Progenitor cell of endocrine pancreas (in vitro differentiated cells): ENCODE measurements at regions not wholly inside any gene's neighbourhood (a gene's known extent, or its start where the extent isn't known, plus 50 kb on each side); places are given as distances from the start of the nearest gene placed in this dataset.
"Not testable (repeated sequence)": the region's sequence is repeated elsewhere in the genome, so short reads cannot be mapped to it uniquely, and the experiment has no call there.

Experiments
- DNase-seq: peaks from one replicate; pipeline ENCODE4 v3.0.0; 2021; ENCODE audit warnings: low spot score; ENCODE audit not compliant: unreplicated experiment
- H3K27ac Mint-ChIP-seq: 2 replicates; pipeline ENCODE4 v1.8.0; 2021; ENCODE audit warnings: mild to moderate bottlenecking, moderate library complexity, mixed read lengths
- H3K27me3 Mint-ChIP-seq: 2 replicates; pipeline ENCODE4 v1.8.0; 2021; ENCODE audit warnings: mixed read lengths
- H3K36me3 Mint-ChIP-seq: 2 replicates; pipeline ENCODE4 v1.8.0; 2022; ENCODE audit warnings: mixed read lengths; ENCODE audit not compliant: insufficient read depth
- H3K4me1 Mint-ChIP-seq: 2 replicates; pipeline ENCODE4 v1.8.0; 2021; ENCODE audit warnings: low read depth, mixed read lengths
- H3K4me3 Mint-ChIP-seq: 2 replicates; pipeline ENCODE4 v1.8.0; 2021; ENCODE audit warnings: low read depth, mild to moderate bottlenecking, moderate library complexity, mixed read lengths
- H3K9me3 Mint-ChIP-seq: 2 replicates; pipeline ENCODE4 v1.8.0; 2021; ENCODE audit warnings: low read depth, mixed read lengths
- TF ChIP-seq, protein P1 (sequence below): fragments of 200-600 bp; sonication (generic); IDR thresholded peaks from one replicate; pipeline ENCODE4 v1.5.0; 2021; ENCODE audit warnings: antibody characterized with exemption, mild to moderate bottlenecking; ENCODE audit not compliant: unreplicated experiment

DNA sequence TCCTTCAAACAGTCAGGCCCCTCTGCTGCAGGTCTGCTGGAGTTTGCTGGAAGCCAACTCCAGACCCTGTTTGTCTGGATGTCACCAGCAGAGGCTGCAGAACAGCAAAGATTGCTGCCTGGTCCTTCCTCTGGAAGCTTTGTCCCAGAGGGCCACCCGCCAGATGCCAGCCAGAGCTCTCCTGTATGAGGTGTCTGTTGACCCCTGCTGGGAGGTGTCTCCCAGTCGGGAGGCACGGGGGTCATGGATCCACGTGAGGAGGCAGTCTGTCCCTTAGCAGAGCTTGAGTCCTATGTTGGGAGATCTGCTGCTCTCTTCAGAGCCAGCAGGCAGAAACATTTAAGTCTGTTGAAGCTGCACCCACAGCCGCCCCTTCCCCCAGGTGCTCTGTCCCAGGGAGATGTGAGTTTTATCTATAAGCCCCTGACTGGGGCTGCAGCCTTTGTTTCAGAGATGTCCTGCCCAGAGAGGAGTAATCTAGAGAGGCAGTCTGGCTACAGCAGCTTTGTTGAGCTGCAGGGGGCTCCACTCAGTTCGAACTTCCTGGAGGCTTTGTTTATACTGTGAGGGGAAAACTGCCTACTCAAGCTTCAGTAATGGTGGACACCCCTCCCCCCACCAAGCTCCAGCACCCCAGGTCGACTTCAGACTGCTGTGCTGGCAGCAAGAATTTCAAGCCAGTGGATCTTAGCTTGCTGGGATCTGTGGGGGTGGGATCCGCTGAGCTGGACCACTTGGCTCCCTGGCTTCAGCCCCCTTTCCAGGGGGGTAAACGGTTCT, 72.1 kb downstream of the OGFRL1 start:
- H3K36me3 Mint-ChIP-seq: peaks cover 26% of the 10 kb centered on the region

DNA sequence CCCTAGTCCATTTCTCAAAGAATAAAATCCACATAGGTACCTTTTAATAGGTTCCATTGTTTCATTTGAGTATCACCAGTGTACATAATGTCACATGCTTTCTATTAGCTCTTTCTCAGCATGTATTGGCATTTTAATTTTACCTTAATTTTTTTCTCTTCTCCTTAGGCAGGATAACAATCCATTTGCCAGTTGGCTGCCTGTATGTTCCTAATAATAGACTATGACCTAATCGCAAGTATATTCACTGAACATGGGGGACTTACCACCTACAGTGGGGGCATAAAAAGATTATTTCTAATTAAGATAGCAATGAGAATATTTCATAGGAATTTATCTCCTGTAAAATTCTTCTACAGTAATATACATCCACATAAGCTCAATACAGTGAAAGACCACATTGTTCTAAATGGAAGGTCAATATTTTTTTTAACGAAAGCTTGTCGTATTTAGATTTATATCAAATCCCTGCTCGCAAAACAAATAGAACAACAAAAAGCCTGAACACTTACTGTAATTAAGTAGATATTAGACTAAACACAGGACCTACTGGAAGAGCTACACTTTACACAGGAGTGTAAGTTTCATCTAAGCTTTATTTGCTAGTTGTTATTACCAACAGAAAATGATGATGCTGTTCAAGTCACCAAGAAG, 76.4 kb downstream of the OGFRL1 start:
- Mint-ChIP-seq H3K27ac (no peak overlapping the region), H3K27me3 (no peaks in the 10 kb centered on the region), H3K4me3 (no peak overlapping the region), H3K4me1 (no peaks in the 10 kb centered on the region), H3K9me3 (peaks cover 9% of the 10 kb centered on the region), H3K36me3 (peaks cover 20% of the 10 kb centered on the region)
- DNase-seq: no peak
- TF ChIP-seq, protein P1, sequence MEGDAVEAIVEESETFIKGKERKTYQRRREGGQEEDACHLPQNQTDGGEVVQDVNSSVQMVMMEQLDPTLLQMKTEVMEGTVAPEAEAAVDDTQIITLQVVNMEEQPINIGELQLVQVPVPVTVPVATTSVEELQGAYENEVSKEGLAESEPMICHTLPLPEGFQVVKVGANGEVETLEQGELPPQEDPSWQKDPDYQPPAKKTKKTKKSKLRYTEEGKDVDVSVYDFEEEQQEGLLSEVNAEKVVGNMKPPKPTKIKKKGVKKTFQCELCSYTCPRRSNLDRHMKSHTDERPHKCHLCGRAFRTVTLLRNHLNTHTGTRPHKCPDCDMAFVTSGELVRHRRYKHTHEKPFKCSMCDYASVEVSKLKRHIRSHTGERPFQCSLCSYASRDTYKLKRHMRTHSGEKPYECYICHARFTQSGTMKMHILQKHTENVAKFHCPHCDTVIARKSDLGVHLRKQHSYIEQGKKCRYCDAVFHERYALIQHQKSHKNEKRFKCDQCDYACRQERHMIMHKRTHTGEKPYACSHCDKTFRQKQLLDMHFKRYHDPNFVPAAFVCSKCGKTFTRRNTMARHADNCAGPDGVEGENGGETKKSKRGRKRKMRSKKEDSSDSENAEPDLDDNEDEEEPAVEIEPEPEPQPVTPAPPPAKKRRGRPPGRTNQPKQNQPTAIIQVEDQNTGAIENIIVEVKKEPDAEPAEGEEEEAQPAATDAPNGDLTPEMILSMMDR: no peak

More for the DNA sequence above, 72.1 kb downstream of the OGFRL1 start:
- DNase-seq, H3K27me3 Mint-ChIP-seq, H3K27ac Mint-ChIP-seq, H3K4me3 Mint-ChIP-seq, H3K4me1 Mint-ChIP-seq: not testable (repeated sequence)
- H3K9me3 Mint-ChIP-seq: peaks cover 45% of the 10 kb centered on the region

DNA sequence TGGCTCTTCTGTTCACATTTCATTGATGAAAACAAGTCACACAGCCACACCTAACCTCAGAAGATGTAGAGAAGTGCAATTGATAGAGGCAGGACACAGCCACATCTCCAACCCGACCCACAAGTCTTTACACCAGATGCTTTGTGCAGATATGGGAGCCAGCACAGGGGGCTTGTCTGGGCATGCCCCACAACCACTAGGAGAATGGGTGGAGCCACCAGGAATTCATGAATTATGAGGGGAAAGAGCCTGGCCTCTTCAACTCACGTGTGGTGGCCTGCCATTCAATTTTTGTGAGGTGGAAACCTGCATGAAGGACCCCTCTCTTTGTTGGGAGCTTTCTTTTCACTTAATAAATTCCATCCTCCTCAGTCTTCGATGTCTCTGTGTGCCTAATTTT, 79.1 kb downstream of the OGFRL1 start:
- Mint-ChIP-seq H3K27ac (peak overlapping the region; percentile 11), H3K9me3 (peaks cover under 1% of the 10 kb centered on the region), H3K27me3 (no peaks in the 10 kb centered on the region), H3K4me3 (no peak overlapping the region), H3K4me1 (no peaks in the 10 kb centered on the region), H3K36me3 (peaks cover 13% of the 10 kb centered on the region)
- TF ChIP-seq, protein P1: no peak
- no peak for DNase-seq

DNA sequence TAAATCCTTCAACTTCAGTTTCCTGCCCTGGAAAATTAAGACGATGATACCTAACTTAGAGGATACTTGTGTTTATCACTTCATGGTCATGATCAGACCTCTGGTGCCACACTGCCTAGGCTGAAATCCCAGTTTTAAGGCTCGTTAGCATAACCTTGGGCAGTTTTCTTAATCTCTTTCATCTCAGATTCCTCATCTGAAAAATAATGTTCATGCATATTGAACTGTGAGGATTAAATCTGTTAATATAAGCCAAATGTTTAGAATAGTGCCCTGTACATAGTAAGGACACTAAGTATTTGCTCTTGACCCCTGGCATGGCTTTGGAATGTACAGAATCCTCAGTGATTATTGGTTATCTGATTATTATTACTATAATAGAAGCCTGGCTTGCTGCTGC, 79.7 kb downstream of the OGFRL1 start:
- Mint-ChIP-seq H3K36me3 (peaks cover 11% of the 10 kb centered on the region), H3K27ac (no peak overlapping the region), H3K9me3 (no peaks in the 10 kb centered on the region), H3K4me1 (no peaks in the 10 kb centered on the region), H3K27me3 (no peaks in the 10 kb centered on the region), H3K4me3 (no peak overlapping the region)
- DNase-seq: no peak
- TF ChIP-seq, protein P1: no peak

DNA sequence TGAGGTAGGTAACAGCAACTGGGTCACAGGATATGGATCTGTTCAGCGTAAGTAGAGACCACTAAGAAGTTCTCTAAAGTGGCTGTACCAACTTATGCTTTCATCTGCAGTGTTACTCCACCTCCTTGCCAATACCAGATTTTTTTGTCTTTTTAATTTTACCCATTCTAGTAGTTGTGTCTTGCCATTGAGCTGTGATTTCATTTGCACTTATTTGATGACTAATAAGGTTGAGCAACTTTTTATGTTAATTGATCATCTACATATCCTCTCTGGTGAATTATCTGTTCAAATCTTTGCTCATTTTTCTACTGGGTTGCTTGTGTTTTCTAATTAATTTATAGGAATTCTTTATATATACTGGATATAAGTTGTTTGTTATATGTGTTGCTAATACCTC, 82.9 kb downstream of the OGFRL1 start:
- Mint-ChIP-seq H3K4me1 (peaks cover 9% of the 10 kb centered on the region), H3K36me3 (peaks cover 10% of the 10 kb centered on the region), H3K27me3 (no peaks in the 10 kb centered on the region), H3K4me3 (no peak overlapping the region), H3K9me3 (no peaks in the 10 kb centered on the region), H3K27ac (no peak overlapping the region)
- no peak for DNase-seq
- TF ChIP-seq, protein P1: no peak
